ENCODE measurements at regions not wholly inside any gene's neighbourhood (a gene's known extent, or its start where the extent isn't known, plus 50 kb on each side); places are given as distances from the start of the nearest gene placed in this dataset.

- H4K20me1 ChIP-seq (ENCODE audit: control insufficient read depth, extremely low read depth, insufficient read depth, low read length), result no peaks in the 10 kb centered on the region
- no peaks in the 10 kb centered on the region for H3K9me1 ChIP-seq (ENCODE audit: control insufficient read depth, extremely low read depth, insufficient read depth, low read length)
- H3K79me2 ChIP-seq (ENCODE audit: control insufficient read depth, insufficient read depth, low read length), result no peaks in the 10 kb centered on the region
- H3K4me1 ChIP-seq (ENCODE audit: control insufficient read depth, extremely low read depth, insufficient read depth, low read length), result no peaks in the 10 kb centered on the region
- H3K9ac ChIP-seq (ENCODE audit: control insufficient read depth, extremely low read depth, insufficient read depth, low read length), result no peak overlapping the region
- no peak overlapping the region for H3K27ac ChIP-seq (ENCODE audit: control insufficient read depth, insufficient read depth, low read length)
- no peaks in the 10 kb centered on the region for H3K9me3 ChIP-seq (ENCODE audit: control insufficient read depth, low read depth, low read length)
- dilution Hi-C loops (cut with MboI; ENCODE audit: extremely low pct_ligation_motif_present, low sequenced_read_pairs), result no loop called here
- H3K4me2 ChIP-seq (ENCODE audit: control insufficient read depth, extremely low read depth, insufficient read depth, low read depth, low read length), result no peak overlapping the region
- H2AFZ ChIP-seq (ENCODE audit: control insufficient read depth, low read length), result no peak overlapping the region
- H3K27me3 ChIP-seq (ENCODE audit: control insufficient read depth, extremely low read depth, insufficient read depth, low read length), result no peaks in the 10 kb centered on the region
- FAIRE-seq (no peak), DNase-seq (ENCODE audit: low read depth, low spot score) (no peak)
- TF ChIP-seq EZH2 (IDR thresholded peaks at IDR 0.05; ENCODE audit: low read length) (no peak), CTCF (optimal IDR thresholded peaks at IDR 0.05 in 1 of 3, IDR thresholded peaks at IDR 0.05 in 1 of 3, conservative IDR thresholded peaks at IDR 0.05 in 1 of 3; ENCODE audit: extremely low read depth in 1 of 3, insufficient read depth in 2 of 3, low read length in 3 of 3) (no peak)
- no peaks in the 10 kb centered on the region for H3K36me3 ChIP-seq (ENCODE audit: control insufficient read depth in 2 of 2, extremely low read depth in 1 of 2, insufficient read depth in 2 of 2, low read length in 2 of 2)
- no peak overlapping the region for H3K4me3 ChIP-seq (ENCODE audit: control insufficient read depth in 2 of 3, extremely low read depth in 1 of 3, insufficient read depth in 2 of 3, low read depth in 1 of 3, low read length in 3 of 3)
Observed at GRCh38 chr16:55126456-55126855, 195.8 kb downstream of the IRX5 start.

- Histone ChIP-seq H3K36me3 (ENCODE audit: control insufficient read depth in 2 of 2, extremely low read depth in 1 of 2, insufficient read depth in 2 of 2, low read length in 2 of 2) (no peaks in the 10 kb centered on the region), H3K9me1 (ENCODE audit: control insufficient read depth, extremely low read depth, insufficient read depth, low read length) (no peaks in the 10 kb centered on the region), H3K79me2 (ENCODE audit: control insufficient read depth, insufficient read depth, low read length) (no peaks in the 10 kb centered on the region), H3K9ac (ENCODE audit: control insufficient read depth, extremely low read depth, insufficient read depth, low read length) (no peak overlapping the region), H3K4me3 (ENCODE audit: control insufficient read depth in 2 of 3, extremely low read depth in 1 of 3, insufficient read depth in 2 of 3, low read depth in 1 of 3, low read length in 3 of 3) (no peak overlapping the region), H3K9me3 (ENCODE audit: control insufficient read depth, low read depth, low read length) (no peaks in the 10 kb centered on the region), H3K4me1 (ENCODE audit: control insufficient read depth, extremely low read depth, insufficient read depth, low read length) (no peaks in the 10 kb centered on the region), H3K27me3 (ENCODE audit: control insufficient read depth, extremely low read depth, insufficient read depth, low read length) (no peaks in the 10 kb centered on the region), H4K20me1 (ENCODE audit: control insufficient read depth, extremely low read depth, insufficient read depth, low read length) (no peaks in the 10 kb centered on the region), H3K27ac (ENCODE audit: control insufficient read depth, insufficient read depth, low read length) (no peak overlapping the region), H3K4me2 (ENCODE audit: control insufficient read depth, extremely low read depth, insufficient read depth, low read depth, low read length) (no peak overlapping the region), H2AFZ (ENCODE audit: control insufficient read depth, low read length) (no peak overlapping the region)
- dilution Hi-C loops (cut with MboI; ENCODE audit: extremely low pct_ligation_motif_present, low sequenced_read_pairs), result no loop called here
- TF ChIP-seq CTCF (optimal IDR thresholded peaks at IDR 0.05 in 1 of 3, IDR thresholded peaks at IDR 0.05 in 1 of 3, conservative IDR thresholded peaks at IDR 0.05 in 1 of 3; ENCODE audit: extremely low read depth in 1 of 3, insufficient read depth in 2 of 3, low read length in 3 of 3) (no peak), EZH2 (IDR thresholded peaks at IDR 0.05; ENCODE audit: low read length) (no peak)
- DNase-seq (ENCODE audit: low read depth, low spot score) (no peak), FAIRE-seq (no peak)
Observed at GRCh38 chr16:55130456-55130855, 193.5 kb upstream of the IRX6 start.
